IPS-NIHi7 (cell line): ENCODE measurements at regions not wholly inside any gene's neighbourhood (a gene's known extent, or its start where the extent isn't known, plus 50 kb on each side); places are given as distances from the start of the nearest gene placed in this dataset.

Source experiments
- DNase-seq: peaks from one replicate; pipeline ENCODE4 v3.0.0; 2012; ENCODE audit warnings: mixed read lengths; ENCODE audit errors: extremely low spot score

GRCh38 chr16:35497399-35497798 lies 2038.0 kb downstream of the TP53TG3F start:
- DNase-seq = no peak

GRCh38 chr16:35506018-35506897 lies 2046.8 kb downstream of the TP53TG3F start:
- DNase-seq = no peak

- DNase-seq = no peak
Measured at GRCh38 chr16:35506898-35507194, 2047.4 kb downstream of the TP53TG3F start.

GRCh38 chr16:35510701-35511100 lies 2051.3 kb downstream of the TP53TG3F start:
- DNase-seq = no peak

GRCh38 chr16:35516551-35516950 lies 2057.1 kb downstream of the TP53TG3F start:
- no peak for DNase-seq

GRCh38 chr16:35516971-35517370 lies 2057.6 kb downstream of the TP53TG3F start:
- no peak for DNase-seq

- no peak for DNase-seq
Measured at GRCh38 chr16:35523991-35524390, 2064.6 kb downstream of the TP53TG3F start.

- DNase-seq = no peak
Measured at GRCh38 chr16:35525979-35526590, 2066.7 kb downstream of the TP53TG3F start.

- no peak for DNase-seq
Measured at GRCh38 chr16:35532576-35532975, 2073.2 kb downstream of the TP53TG3F start.

- no peak for DNase-seq
Measured at GRCh38 chr16:35533683-35534082, 2074.3 kb downstream of the TP53TG3F start.

GRCh38 chr16:35543486-35543885 lies 2084.1 kb downstream of the TP53TG3F start:
- DNase-seq = no peak

- no peak for DNase-seq
Measured at GRCh38 chr16:35552763-35553162, 2093.4 kb downstream of the TP53TG3F start.

GRCh38 chr16:35557731-35558130 lies 2098.3 kb downstream of the TP53TG3F start:
- DNase-seq = no peak

- no peak for DNase-seq
Measured at GRCh38 chr16:35559911-35560636, 2100.7 kb downstream of the TP53TG3F start.

- no peak for DNase-seq
Measured at GRCh38 chr16:35560637-35560984, 2101.2 kb downstream of the TP53TG3F start.

- no peak for DNase-seq
Measured at GRCh38 chr16:35561346-35561745, 2101.9 kb downstream of the TP53TG3F start.

- DNase-seq = no peak
Measured at GRCh38 chr16:35562471-35562870, 2103.1 kb downstream of the TP53TG3F start.

GRCh38 chr16:35562919-35563318 lies 2103.5 kb downstream of the TP53TG3F start:
- DNase-seq = no peak

GRCh38 chr16:35564148-35564547 lies 2104.7 kb downstream of the TP53TG3F start:
- no peak for DNase-seq

- no peak for DNase-seq
Measured at GRCh38 chr16:35564889-35565288, 2105.5 kb downstream of the TP53TG3F start.

GRCh38 chr16:35565626-35566025 lies 2106.2 kb downstream of the TP53TG3F start:
- no peak for DNase-seq

GRCh38 chr16:35569413-35569812 lies 2110.0 kb downstream of the TP53TG3F start:
- no peak for DNase-seq

GRCh38 chr16:35570946-35571345 lies 2111.5 kb downstream of the TP53TG3F start:
- DNase-seq = no peak
